ENCODE measurements at regions not wholly inside any gene's neighbourhood (a gene's known extent, or its start where the extent isn't known, plus 50 kb on each side); places are given as distances from the start of the nearest gene placed in this dataset.

DNA sequence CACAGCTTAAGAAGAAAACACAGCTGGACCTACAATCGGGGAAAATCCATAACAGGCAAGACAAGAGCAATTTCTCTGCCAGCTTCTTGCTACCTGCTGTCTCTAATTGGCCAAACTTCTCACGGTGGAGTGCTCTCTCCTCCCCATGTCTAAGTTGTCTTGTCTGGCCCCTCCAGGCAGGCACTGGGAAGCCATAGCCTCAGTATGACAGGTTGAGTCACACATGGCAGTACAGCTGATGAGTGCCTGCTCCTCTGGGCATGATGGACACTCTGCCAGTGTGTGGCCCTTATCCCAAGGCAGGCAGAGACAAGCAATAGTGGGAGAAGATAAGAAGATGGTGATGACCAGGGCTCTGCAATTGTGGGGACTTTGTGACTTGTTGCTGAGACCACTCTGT lies 551.8 kb downstream of the DIPK2A start:
- TF ChIP-seq, protein P1, sequence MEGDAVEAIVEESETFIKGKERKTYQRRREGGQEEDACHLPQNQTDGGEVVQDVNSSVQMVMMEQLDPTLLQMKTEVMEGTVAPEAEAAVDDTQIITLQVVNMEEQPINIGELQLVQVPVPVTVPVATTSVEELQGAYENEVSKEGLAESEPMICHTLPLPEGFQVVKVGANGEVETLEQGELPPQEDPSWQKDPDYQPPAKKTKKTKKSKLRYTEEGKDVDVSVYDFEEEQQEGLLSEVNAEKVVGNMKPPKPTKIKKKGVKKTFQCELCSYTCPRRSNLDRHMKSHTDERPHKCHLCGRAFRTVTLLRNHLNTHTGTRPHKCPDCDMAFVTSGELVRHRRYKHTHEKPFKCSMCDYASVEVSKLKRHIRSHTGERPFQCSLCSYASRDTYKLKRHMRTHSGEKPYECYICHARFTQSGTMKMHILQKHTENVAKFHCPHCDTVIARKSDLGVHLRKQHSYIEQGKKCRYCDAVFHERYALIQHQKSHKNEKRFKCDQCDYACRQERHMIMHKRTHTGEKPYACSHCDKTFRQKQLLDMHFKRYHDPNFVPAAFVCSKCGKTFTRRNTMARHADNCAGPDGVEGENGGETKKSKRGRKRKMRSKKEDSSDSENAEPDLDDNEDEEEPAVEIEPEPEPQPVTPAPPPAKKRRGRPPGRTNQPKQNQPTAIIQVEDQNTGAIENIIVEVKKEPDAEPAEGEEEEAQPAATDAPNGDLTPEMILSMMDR (conservative IDR thresholded peaks at IDR 0.05), result no peak
- Histone ChIP-seq H3K14ac (ENCODE audit: insufficient read depth, low read length) (no peak overlapping the region), H3K79me2 (ENCODE audit: insufficient read depth, low read length) (no peaks in the 10 kb centered on the region), H3K56ac (ENCODE audit: insufficient read length, low read depth, low read length) (no peak overlapping the region), H2BK20ac (ENCODE audit: low read depth, low read length, poor library complexity, severe bottlenecking) (no peak overlapping the region), H3K27ac (ENCODE audit: insufficient read length, low read depth, low read length) (no peak overlapping the region), H3K79me1 (ENCODE audit: insufficient read depth, low read depth, low read length, poor library complexity, severe bottlenecking) (no peaks in the 10 kb centered on the region), H4K8ac (replicated peaks; ENCODE audit: insufficient read length, low read depth, low read length) (no peak overlapping the region), H4K91ac (ENCODE audit: insufficient read length, low read depth, low read length) (no peak overlapping the region), H3K23me2 (ENCODE audit: insufficient read length, low read depth, low read length, poor library complexity, severe bottlenecking) (no peaks in the 10 kb centered on the region), H3K9ac (ENCODE audit: extremely low read depth, insufficient read length, low read length) (no peak overlapping the region), H2BK120ac (ENCODE audit: low read depth, low read length, poor library complexity, severe bottlenecking) (no peak overlapping the region), H3K9me3 (ENCODE audit: control insufficient read depth, low read depth, low read length) (no peaks in the 10 kb centered on the region), H2BK5ac (ENCODE audit: insufficient read length, low read length) (no peak overlapping the region), H2BK12ac (ENCODE audit: insufficient read length, low read depth, low read length) (peak overlapping the region; percentile 86), H2AK5ac (ENCODE audit: insufficient read length, low read length) (no peak overlapping the region), H3K27me3 (ENCODE audit: insufficient read depth, low read length) (no peaks in the 10 kb centered on the region), H2AFZ (ENCODE audit: low read length) (no peak overlapping the region), H3K18ac (ENCODE audit: insufficient read length, low read depth, low read length) (peak overlapping the region; percentile 25), H2BK15ac (ENCODE audit: low read depth, low read length) (no peak overlapping the region), H4K5ac (ENCODE audit: insufficient read length, low read depth, low read length) (no peak overlapping the region), H3T11ph (ENCODE audit: low read length) (no peak overlapping the region), H3K4me2 (ENCODE audit: insufficient read depth, insufficient read length, low read length) (no peak overlapping the region), H3K4ac (ENCODE audit: low read depth, low read length) (no peak overlapping the region), H4K20me1 (ENCODE audit: control insufficient read depth, insufficient read depth, insufficient read length) (no peaks in the 10 kb centered on the region), H3K4me1 (ENCODE audit: insufficient read depth, low read length) (no peaks in the 10 kb centered on the region), H3K23ac (ENCODE audit: insufficient read length, low read depth, low read length) (no peak overlapping the region)
- H3K4me1 Mint-ChIP-seq, result no peaks in the 10 kb centered on the region; a peak in 1 of 4 replicates
- no peak overlapping the region for H3K4me3 Mint-ChIP-seq
- WGBS (ENCODE audit: extremely low coverage, insufficient read length, low lambda C conversion rate), result no CpG with 5 or more reads among the region's 2 CpGs
- no peaks in the 10 kb centered on the region for H3K36me3 Mint-ChIP-seq (ENCODE audit: insufficient read depth in 1 of 3, low read depth in 3 of 3)
- no peak overlapping the region for H3K27ac Mint-ChIP-seq
- DNase-seq, result no peak
- no peaks in the 10 kb centered on the region for H3K27me3 Mint-ChIP-seq (ENCODE audit: low read depth)
- no peaks in the 10 kb centered on the region for H3K9me3 Mint-ChIP-seq

Data from H9 (cell line).